ENCODE measurements at regions not wholly inside any gene's neighbourhood (a gene's known extent, or its start where the extent isn't known, plus 50 kb on each side); places are given as distances from the start of the nearest gene placed in this dataset.

- TF ChIP-seq POLR2AphosphoS5 (IDR thresholded peaks at IDR 0.05; ENCODE audit: low read depth), result no peak
- TF ChIP-seq SPI1 (IDR thresholded peaks at IDR 0.05; ENCODE audit: borderline replicate concordance, low read depth), result no peak
- no peak for TF ChIP-seq CTCF (IDR thresholded peaks at IDR 0.05; ENCODE audit: insufficient read depth, low read length)
These were observed 369.6 kb downstream of the NAF1 start for GRCh38 chr4:162797108-162797507.

GRCh38 chr4:162793571-162793970 lies 373.1 kb downstream of the NAF1 start:
- no peak overlapping the region for H3K4me3 ChIP-seq (replicated peaks; ENCODE audit: insufficient read depth, low read length)
- no peak for DNase-seq (ENCODE audit: low read depth in 1 of 2, low spot score in 1 of 2)
- peaks cover 2% of the 10 kb centered on the region for H3K27me3 ChIP-seq (ENCODE audit: insufficient read depth, poor library complexity, severe bottlenecking)
- H3K27ac ChIP-seq (replicated peaks), result no peak overlapping the region
- TF ChIP-seq POLR2AphosphoS5 (IDR thresholded peaks at IDR 0.05; ENCODE audit: low read depth), result no peak
- no peak for TF ChIP-seq SPI1 (IDR thresholded peaks at IDR 0.05; ENCODE audit: borderline replicate concordance, low read depth)
- TF ChIP-seq, protein P1, sequence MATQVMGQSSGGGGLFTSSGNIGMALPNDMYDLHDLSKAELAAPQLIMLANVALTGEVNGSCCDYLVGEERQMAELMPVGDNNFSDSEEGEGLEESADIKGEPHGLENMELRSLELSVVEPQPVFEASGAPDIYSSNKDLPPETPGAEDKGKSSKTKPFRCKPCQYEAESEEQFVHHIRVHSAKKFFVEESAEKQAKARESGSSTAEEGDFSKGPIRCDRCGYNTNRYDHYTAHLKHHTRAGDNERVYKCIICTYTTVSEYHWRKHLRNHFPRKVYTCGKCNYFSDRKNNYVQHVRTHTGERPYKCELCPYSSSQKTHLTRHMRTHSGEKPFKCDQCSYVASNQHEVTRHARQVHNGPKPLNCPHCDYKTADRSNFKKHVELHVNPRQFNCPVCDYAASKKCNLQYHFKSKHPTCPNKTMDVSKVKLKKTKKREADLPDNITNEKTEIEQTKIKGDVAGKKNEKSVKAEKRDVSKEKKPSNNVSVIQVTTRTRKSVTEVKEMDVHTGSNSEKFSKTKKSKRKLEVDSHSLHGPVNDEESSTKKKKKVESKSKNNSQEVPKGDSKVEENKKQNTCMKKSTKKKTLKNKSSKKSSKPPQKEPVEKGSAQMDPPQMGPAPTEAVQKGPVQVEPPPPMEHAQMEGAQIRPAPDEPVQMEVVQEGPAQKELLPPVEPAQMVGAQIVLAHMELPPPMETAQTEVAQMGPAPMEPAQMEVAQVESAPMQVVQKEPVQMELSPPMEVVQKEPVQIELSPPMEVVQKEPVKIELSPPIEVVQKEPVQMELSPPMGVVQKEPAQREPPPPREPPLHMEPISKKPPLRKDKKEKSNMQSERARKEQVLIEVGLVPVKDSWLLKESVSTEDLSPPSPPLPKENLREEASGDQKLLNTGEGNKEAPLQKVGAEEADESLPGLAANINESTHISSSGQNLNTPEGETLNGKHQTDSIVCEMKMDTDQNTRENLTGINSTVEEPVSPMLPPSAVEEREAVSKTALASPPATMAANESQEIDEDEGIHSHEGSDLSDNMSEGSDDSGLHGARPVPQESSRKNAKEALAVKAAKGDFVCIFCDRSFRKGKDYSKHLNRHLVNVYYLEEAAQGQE (IDR thresholded peaks at IDR 0.05; ENCODE audit: insufficient replicate concordance, low read depth), result no peak

More at GRCh38 chr4:162797108-162797507, 369.6 kb downstream of the NAF1 start:
- H3K27ac ChIP-seq (replicated peaks), result no peak overlapping the region
- peaks cover 2% of the 10 kb centered on the region for H3K27me3 ChIP-seq (ENCODE audit: insufficient read depth, poor library complexity, severe bottlenecking)
- no peak overlapping the region for H3K4me3 ChIP-seq (replicated peaks; ENCODE audit: insufficient read depth, low read length)
- no peak for DNase-seq (ENCODE audit: low read depth in 1 of 2, low spot score in 1 of 2)

- H3K27me3 ChIP-seq (ENCODE audit: insufficient read depth, poor library complexity, severe bottlenecking), result peaks cover 2% of the 10 kb centered on the region
These were observed 373.7 kb downstream of the NAF1 start for GRCh38 chr4:162793004-162793403.

More at GRCh38 chr4:162793004-162793403, 373.7 kb downstream of the NAF1 start:
- no peak for DNase-seq (ENCODE audit: low read depth in 1 of 2, low spot score in 1 of 2)
- no peak overlapping the region for H3K27ac ChIP-seq (replicated peaks)
- TF ChIP-seq POLR2AphosphoS5 (IDR thresholded peaks at IDR 0.05; ENCODE audit: low read depth) (no peak), GABPA (IDR thresholded peaks at IDR 0.05; ENCODE audit: low read depth) (no peak), SPI1 (IDR thresholded peaks at IDR 0.05; ENCODE audit: borderline replicate concordance, low read depth) (no peak), CTCF (IDR thresholded peaks at IDR 0.05; ENCODE audit: insufficient read depth, low read length) (no peak)
- TF ChIP-seq, protein P1 (IDR thresholded peaks at IDR 0.05; ENCODE audit: insufficient replicate concordance, low read depth), result no peak
- H3K4me3 ChIP-seq (replicated peaks; ENCODE audit: insufficient read depth, low read length), result no peak overlapping the region

Measured in HL-60 (cell line).